GM18511 (cell line): ENCODE measurements at regions not wholly inside any gene's neighbourhood (a gene's known extent, or its start where the extent isn't known, plus 50 kb on each side); places are given as distances from the start of the nearest gene placed in this dataset.
"Not testable (repeated sequence)": the region's sequence is repeated elsewhere in the genome, so short reads cannot be mapped to it uniquely, and the experiment has no call there.

ENCODE experiments used
- ATAC-seq: cut with Tn5 transposase; IDR thresholded peaks from one replicate; pipeline ENCODE4 v1.9.1; 2021; ENCODE audit warnings: mild to moderate bottlenecking, moderate library complexity; ENCODE audit not compliant: unreplicated experiment

DNA sequence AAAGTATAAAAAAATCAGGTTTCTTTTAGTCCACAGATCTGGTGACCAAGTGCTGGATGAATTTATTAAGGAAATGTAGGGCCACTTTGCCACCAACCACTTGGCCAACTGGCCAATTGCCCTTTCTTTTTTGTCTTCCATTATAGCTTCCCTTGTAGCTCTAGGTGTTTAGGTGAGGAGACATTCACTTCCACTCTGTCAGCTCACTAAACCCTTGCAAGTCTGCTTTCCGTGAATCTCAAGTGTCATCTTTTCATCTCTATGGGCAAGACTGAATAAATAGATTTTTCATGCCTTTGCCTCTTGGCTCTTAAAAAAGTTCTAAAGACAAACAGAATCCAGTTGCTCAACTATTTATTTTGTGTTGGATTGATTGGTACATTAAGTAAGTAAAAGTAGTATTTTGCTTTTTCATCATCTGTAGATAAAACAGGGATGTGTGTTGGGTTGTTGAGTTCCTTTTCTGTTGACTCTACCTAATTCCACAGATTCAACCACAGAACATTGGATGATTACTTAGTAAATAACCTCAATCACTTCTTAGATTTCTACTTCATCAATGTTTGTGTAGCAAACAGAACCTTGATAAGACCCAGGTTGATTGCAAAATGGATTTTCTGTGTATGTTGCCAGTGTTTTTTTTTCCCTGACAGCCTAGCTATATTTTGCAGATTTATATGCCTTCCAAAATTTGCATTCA is 68.1 kb upstream of the GRXCR1 start:
- ATAC-seq = no peak

DNA sequence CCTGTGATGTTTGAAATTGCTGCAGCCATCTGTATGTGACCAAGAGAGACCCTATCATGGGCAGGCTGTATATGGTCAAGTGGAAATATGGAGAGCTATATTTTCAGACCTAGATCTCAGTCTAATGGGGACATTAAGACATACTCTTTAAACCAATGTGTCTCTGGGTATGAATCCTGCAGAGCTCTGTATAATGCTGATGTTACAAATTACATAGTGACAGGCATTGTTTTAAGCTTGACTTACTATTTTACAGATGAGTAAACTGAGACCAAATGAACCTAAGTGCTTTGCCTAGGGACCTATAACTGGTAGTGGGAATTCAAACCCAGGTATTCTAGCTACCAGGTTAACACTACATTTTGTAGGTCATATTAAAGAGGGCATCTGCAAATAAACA is 71.3 kb upstream of the GRXCR1 start:
- ATAC-seq = no peak

DNA sequence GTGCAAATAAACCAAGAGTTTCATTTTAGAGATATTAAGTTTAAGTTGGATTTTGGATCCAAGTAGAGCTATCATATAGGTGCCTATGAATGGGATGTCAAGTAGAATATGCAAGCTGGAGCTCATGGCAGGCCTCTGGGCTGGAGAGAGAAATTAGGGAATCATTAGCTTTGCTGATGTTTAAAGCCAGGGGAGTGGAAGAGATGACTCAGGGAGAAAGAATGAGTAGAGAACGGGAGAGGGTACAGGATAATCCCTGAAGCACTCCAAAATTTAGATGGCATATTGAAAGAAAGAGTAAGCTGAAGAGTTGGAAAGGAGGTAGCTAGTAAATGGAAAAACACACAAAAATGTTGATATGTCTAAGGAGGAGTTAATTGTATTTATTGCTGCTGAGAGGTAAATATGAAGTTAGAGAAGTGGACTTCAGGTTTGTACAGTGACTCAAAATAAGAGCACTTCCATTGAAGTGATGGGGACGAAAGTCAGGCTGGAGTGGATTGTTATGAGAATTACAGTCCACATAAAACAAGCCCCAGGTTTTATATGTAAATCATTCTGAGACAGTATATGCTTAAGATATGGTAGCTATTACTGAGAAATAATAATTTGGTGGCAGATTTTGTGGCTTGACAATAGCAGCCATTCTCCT is 72.5 kb upstream of the GRXCR1 start:
- ATAC-seq = no peak

GRCh38 chr4:42817913-42818312 is 74.6 kb upstream of the GRXCR1 start:
- no peak for ATAC-seq

DNA sequence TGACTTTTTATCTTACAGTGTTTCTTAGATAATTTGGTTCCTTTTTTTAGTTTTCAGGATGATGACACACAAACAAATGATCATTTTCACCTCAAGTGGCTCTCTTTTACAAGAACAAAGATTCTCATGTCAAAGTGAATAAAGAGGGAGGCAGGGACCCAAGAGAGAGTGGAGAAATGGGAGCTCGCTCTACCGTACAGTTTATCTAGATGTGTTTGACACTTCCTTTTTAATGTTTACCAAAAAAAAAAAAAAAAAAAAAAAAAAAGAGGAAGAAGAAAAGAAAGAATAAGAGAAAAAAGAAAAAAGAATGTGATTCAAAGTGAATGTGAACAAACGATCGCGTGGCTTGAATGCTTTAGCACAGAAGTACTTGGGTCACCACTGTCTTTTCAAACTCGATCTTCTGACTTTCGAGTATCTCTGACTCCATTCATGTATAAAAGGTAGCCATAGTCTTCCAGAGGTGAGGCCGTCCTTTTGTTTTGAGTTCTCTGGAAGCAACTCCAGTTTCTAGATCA is 75.6 kb upstream of the GRXCR1 start:
- ATAC-seq = no peak

- ATAC-seq = no peak
These were observed 76.2 kb upstream of the GRXCR1 start for GRCh38 chr4:42816189-42816879.

DNA sequence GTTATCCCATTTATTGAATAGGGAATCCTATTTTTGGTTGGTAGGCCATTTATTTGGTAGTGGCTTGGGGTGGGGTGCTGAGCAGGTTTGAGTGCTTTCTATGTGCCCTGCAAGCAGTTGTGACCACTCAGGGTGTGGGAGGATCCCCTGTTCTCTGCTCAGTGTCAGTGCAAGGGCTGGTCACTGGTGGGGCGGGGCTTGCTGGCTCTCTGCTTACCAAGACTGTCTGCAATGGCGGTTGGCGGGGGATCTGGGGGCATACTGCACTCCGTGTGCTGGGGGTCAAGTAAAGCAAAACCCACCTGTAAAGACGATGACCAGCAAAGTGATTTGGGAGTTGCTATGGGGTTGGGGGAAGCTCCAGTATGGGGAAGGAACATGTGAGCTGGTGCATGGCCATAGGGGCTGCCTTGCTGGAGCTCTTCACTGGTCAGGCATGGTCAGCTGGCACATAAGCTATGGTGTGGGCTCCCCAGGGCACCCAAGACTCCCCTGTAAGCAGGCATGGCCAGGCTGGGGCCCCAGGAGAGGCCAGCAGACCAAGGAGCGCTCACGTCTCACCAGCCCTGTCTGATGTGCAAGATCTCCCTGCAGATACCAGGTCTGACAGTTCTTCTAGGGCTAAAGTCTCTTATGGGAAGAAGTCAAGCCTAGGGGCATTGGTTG is 83.0 kb upstream of the GRXCR1 start:
- no peak for ATAC-seq

DNA sequence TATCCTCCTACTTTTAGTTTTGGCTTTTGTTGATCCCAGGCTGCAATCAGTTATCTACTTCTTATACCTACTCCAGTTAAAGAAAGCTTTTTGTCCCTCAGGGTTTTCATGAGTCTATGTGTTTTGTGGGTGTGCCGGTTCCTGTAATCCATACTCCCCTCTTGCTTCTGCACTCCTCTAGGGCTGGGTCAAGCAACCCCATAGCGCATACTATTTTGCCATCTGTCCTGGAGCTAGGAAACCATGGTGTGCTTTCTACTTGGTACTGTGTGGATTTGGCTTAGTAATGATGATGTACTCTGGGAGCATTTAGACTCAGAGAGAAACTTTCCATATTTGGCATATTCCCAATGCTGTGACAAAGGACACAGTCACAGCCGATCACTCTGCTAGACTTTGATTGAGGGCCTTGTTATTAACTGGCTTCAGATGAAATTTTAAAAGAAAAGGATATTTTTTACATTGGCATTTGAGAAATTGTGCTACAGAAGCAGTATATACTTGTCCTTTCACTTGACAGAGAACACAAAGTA is 86.1 kb upstream of the GRXCR1 start:
- ATAC-seq = no peak

DNA sequence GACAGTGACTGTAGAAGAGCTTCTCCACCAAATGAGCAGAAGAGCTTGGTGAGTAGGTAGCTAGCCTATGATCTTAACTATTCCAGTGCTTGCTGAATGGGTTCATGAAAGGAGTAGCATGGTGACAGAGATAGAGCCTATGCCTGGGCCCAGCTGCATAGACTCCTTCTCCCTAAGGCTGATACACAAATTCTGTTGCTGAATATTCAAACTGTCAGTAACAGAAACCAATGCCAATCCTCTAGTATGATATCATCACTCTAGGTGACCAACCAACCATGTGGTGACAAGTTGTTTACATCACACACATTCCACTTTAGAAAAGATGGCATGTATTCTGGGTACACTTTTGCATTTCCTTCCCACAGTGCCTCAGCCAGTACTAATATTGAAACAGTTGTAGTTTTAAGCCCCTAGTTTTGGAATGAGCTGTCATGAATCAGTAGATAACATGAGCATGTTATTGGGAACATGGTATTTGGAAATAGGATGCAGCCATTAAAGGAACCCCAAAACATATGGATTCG is 103.4 kb upstream of the GRXCR1 start:
- peak; percentile 68 for ATAC-seq

- no peak for ATAC-seq
These were observed 105.4 kb upstream of the GRXCR1 start for GRCh38 chr4:42787079-42787463.

- no peak for ATAC-seq
These were observed 106.0 kb upstream of the GRXCR1 start for GRCh38 chr4:42786350-42787078.

- no peak for ATAC-seq
These were observed 106.7 kb upstream of the GRXCR1 start for GRCh38 chr4:42785817-42786216.

- no peak for ATAC-seq
These were observed 111.2 kb upstream of the GRXCR1 start for GRCh38 chr4:42781315-42781714.

- ATAC-seq = no peak
These were observed 114.2 kb upstream of the GRXCR1 start for GRCh38 chr4:42778349-42778748.

GRCh38 chr4:42768125-42768748 is 111.3 kb upstream of the ATP8A1 start:
- ATAC-seq = no peak

DNA sequence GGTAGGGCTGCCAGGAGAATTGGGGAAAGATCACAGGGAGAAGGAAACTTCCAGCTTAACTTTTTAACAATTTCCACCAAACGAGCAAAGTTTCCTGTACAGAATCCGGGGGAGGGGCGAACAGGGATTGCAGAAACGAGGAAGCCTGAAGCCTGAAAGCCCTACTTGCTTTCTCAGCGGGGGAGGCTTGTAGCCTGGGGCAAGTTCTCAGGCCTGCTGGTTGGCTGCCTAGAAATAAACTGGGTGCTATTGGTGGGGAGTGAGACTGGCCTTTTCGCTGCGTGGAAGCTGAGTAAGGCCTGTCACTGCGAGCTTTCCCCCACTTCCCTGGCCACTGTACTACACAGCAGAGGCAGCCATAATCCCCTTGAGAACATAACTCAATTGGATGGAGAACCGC is 110.8 kb upstream of the ATP8A1 start:
- ATAC-seq = no peak

- ATAC-seq = no peak
These were observed 104.9 kb upstream of the ATP8A1 start for GRCh38 chr4:42761804-42762203.

DNA sequence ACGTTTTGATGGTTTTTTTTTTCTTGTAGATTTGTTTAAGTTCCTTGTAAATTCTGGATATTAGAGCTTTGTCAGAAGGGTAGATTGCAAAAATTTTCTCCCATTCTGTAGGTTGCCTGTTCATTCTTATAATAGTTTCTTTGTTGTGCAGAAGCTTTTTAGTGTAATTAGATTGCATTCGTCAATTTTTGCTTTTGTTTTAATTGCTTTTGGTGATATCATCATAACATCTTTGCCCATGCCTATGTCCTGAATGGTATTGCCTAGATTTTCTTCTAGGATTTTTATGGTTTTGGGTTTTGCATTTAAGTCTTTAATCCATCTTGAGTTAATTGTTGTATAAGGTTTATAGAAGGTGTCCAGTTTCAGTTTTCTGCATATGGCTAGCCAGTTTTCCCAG is 98.1 kb upstream of the ATP8A1 start:
- not testable (repeated sequence) for ATAC-seq

DNA sequence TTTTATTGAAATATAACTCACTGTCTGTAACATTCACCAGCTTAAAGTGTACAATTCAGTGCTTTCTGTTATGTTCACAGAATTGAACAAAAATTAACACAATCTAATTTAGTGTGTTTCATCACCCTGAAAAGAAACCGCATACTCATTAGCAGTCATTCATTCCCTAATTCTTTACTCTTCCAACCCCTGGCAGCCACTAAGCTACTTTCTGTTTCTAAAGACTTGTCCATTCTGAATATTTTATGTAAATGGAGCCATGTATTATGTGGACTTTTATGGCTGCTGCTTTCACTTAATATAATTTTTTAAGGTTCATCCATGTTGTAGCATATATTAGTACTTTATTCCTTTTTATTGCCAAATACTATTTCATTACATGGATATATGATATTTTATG is 94.7 kb upstream of the ATP8A1 start:
- no peak for ATAC-seq

GRCh38 chr4:42750856-42751255 is 94.0 kb upstream of the ATP8A1 start:
- no peak for ATAC-seq
